HepG2 (cell line): ENCODE measurements at regions not wholly inside any gene's neighbourhood (a gene's known extent, or its start where the extent isn't known, plus 50 kb on each side); places are given as distances from the start of the nearest gene placed in this dataset.

Experiments used
- DRAP1 ChIP-seq: IDR thresholded peaks from 2 replicates; pipeline ENCODE4 v1.6.1; 2016; ENCODE audit warnings: missing genetic modification reagents, missing compliant biosample characterization
- FOXO1 ChIP-seq: sonication (generic); formaldehyde crosslinking; IDR thresholded peaks from 2 replicates; pipeline ENCODE4 v1.4.0; 2020; ENCODE audit warnings: missing genetic modification reagents
- MED13 ChIP-seq: sonication (generic); formaldehyde crosslinking; IDR thresholded peaks from 2 replicates; pipeline ENCODE4 v1.5.0; 2020; ENCODE audit warnings: missing genetic modification reagents
- NFE2L1 ChIP-seq: sonication (generic); formaldehyde crosslinking; IDR thresholded peaks from 2 replicates; pipeline ENCODE4 v1.4.0; 2020; ENCODE audit warnings: missing genetic modification reagents, mild to moderate bottlenecking, borderline replicate concordance
- NFIC ChIP-seq: IDR thresholded peaks from 2 replicates; pipeline ENCODE4 v1.6.1; 2012; ENCODE audit warnings: mild to moderate bottlenecking, low read length, inconsistent platforms
- RAD51 ChIP-seq: fragments of 450-650 bp; IDR thresholded peaks from 2 replicates; pipeline ENCODE4 v1.6.1; 2016; ENCODE audit warnings: borderline replicate concordance
- RFX1 ChIP-seq: fragments of 450-650 bp; IDR thresholded peaks from 2 replicates; pipeline ENCODE4 v1.6.1; 2017
- SNRNP70 ChIP-seq: fragments of 200-400 bp; formaldehyde crosslinking; IDR thresholded peaks from 2 replicates; pipeline ENCODE4 v1.6.1; 2017; ENCODE audit warnings: mild to moderate bottlenecking, low read depth, low read length, moderate library complexity
- THAP9 ChIP-seq: sonication (generic); formaldehyde crosslinking; IDR thresholded peaks from 2 replicates; pipeline ENCODE4; 2020; ENCODE audit warnings: missing genetic modification reagents, mild to moderate bottlenecking, borderline replicate concordance
- YEATS4 ChIP-seq: sonication (generic); formaldehyde crosslinking; IDR thresholded peaks from 2 replicates; pipeline ENCODE4 v1.4.0; 2020; ENCODE audit warnings: missing genetic modification reagents, borderline replicate concordance
- ZNF317 ChIP-seq: sonication (generic); formaldehyde crosslinking; IDR thresholded peaks from 2 replicates; pipeline ENCODE4 v1.5.0; 2020; ENCODE audit warnings: mild to moderate bottlenecking, missing genetic modification reagents
- ZSCAN21 ChIP-seq: sonication (generic); formaldehyde crosslinking; IDR thresholded peaks from 2 replicates; pipeline ENCODE4 v1.8.0; 2022; ENCODE audit warnings: mild to moderate bottlenecking, missing genetic modification reagents, moderate library complexity, borderline replicate concordance
- ZSCAN30 ChIP-seq: sonication (generic); formaldehyde crosslinking; IDR thresholded peaks from 2 replicates; pipeline ENCODE4 v1.5.0; 2020; ENCODE audit warnings: mild to moderate bottlenecking, missing genetic modification reagents
- TF ChIP-seq, protein P1 (sequence below): sonication (generic); formaldehyde crosslinking; IDR thresholded peaks from 2 replicates; pipeline ENCODE4 v1.9.0; 2022; ENCODE audit warnings: missing genetic modification reagents, mild to moderate bottlenecking, borderline replicate concordance
- TF ChIP-seq, protein P2 (sequence below): sonication (generic); formaldehyde crosslinking; IDR thresholded peaks from 2 replicates; pipeline ENCODE4 v1.5.1; 2020; ENCODE audit warnings: missing genetic modification reagents, mild to moderate bottlenecking, borderline replicate concordance
- TF ChIP-seq, protein P3 (sequence below): sonication (generic); formaldehyde crosslinking; IDR thresholded peaks from 2 replicates; pipeline ENCODE4 v1.5.0; 2020; ENCODE audit warnings: missing genetic modification reagents
- TF ChIP-seq, protein P4 (sequence below): IDR thresholded peaks from 2 replicates; pipeline ENCODE4 v1.6.1; 2018; ENCODE audit warnings: missing genetic modification reagents, mild to moderate bottlenecking, missing compliant biosample characterization
- TF ChIP-seq, protein P5 (sequence below): sonication (generic); formaldehyde crosslinking; IDR thresholded peaks from 2 replicates; pipeline ENCODE4 v1.5.1; 2020; ENCODE audit warnings: mild to moderate bottlenecking, missing genetic modification reagents, moderate library complexity

DNA sequence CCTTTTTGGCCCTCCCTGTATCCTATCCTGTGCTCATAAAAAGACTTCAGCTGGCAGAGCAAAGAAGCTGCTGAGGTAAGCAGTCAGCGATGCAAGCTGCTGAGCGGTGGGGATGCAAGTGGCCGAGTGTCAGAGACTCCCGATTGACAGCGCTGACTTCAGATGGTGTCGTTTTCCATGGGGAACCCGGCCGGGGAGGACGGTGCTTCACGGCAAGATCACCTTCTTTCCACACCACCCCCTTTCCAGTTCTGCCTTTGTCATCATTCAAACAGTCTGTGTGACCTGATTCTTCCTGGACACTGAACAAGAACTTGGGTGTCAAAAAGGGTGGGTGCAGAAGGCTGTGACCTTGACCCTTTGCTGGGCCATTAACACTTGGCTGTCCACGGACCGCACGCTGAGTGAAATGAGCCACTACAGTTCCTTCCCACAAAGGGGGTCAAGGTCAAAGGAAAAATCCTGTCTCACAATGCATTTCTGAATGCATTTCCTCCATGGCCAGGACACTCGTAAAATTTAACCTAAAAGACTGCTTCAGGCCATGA, 52.9 kb upstream of the UNC93A start (continued):
- TF ChIP-seq THAP9 (CRISPR knock-in tag) (no peak; the same call in 1 of the 2 replicates), DRAP1 (CRISPR knock-in tag) (no peak), YEATS4 (CRISPR knock-in tag) (no peak), RAD51 (no peak), FOXO1 (CRISPR knock-in tag) (peak; percentile 60; the same call in 1 of the 2 replicates), NFIC (peak; percentile 10; the same call in 1 of the 2 replicates), ZNF317 (CRISPR knock-in tag) (no peak; the same call in 1 of the 2 replicates), ZSCAN30 (no peak), NFE2L1 (CRISPR knock-in tag) (no peak), SNRNP70 (no peak), ZSCAN21 (CRISPR knock-in tag) (0 out of 2 replicates have a peak, but pooled peaks have one; percentile 62), MED13 (CRISPR knock-in tag) (no peak), RFX1 (no peak)
- TF ChIP-seq, protein P1, sequence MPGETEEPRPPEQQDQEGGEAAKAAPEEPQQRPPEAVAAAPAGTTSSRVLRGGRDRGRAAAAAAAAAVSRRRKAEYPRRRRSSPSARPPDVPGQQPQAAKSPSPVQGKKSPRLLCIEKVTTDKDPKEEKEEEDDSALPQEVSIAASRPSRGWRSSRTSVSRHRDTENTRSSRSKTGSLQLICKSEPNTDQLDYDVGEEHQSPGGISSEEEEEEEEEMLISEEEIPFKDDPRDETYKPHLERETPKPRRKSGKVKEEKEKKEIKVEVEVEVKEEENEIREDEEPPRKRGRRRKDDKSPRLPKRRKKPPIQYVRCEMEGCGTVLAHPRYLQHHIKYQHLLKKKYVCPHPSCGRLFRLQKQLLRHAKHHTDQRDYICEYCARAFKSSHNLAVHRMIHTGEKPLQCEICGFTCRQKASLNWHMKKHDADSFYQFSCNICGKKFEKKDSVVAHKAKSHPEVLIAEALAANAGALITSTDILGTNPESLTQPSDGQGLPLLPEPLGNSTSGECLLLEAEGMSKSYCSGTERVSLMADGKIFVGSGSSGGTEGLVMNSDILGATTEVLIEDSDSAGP = peak; percentile 71
- TF ChIP-seq, protein P2, sequence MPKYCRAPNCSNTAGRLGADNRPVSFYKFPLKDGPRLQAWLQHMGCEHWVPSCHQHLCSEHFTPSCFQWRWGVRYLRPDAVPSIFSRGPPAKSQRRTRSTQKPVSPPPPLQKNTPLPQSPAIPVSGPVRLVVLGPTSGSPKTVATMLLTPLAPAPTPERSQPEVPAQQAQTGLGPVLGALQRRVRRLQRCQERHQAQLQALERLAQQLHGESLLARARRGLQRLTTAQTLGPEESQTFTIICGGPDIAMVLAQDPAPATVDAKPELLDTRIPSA = no peak
- TF ChIP-seq, protein P3, sequence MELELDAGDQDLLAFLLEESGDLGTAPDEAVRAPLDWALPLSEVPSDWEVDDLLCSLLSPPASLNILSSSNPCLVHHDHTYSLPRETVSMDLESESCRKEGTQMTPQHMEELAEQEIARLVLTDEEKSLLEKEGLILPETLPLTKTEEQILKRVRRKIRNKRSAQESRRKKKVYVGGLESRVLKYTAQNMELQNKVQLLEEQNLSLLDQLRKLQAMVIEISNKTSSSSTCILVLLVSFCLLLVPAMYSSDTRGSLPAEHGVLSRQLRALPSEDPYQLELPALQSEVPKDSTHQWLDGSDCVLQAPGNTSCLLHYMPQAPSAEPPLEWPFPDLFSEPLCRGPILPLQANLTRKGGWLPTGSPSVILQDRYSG (CRISPR knock-in tag) = no peak
- TF ChIP-seq, protein P4, sequence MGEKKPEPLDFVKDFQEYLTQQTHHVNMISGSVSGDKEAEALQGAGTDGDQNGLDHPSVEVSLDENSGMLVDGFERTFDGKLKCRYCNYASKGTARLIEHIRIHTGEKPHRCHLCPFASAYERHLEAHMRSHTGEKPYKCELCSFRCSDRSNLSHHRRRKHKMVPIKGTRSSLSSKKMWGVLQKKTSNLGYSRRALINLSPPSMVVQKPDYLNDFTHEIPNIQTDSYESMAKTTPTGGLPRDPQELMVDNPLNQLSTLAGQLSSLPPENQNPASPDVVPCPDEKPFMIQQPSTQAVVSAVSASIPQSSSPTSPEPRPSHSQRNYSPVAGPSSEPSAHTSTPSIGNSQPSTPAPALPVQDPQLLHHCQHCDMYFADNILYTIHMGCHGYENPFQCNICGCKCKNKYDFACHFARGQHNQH (CRISPR knock-in tag) = no peak
- TF ChIP-seq, protein P5, sequence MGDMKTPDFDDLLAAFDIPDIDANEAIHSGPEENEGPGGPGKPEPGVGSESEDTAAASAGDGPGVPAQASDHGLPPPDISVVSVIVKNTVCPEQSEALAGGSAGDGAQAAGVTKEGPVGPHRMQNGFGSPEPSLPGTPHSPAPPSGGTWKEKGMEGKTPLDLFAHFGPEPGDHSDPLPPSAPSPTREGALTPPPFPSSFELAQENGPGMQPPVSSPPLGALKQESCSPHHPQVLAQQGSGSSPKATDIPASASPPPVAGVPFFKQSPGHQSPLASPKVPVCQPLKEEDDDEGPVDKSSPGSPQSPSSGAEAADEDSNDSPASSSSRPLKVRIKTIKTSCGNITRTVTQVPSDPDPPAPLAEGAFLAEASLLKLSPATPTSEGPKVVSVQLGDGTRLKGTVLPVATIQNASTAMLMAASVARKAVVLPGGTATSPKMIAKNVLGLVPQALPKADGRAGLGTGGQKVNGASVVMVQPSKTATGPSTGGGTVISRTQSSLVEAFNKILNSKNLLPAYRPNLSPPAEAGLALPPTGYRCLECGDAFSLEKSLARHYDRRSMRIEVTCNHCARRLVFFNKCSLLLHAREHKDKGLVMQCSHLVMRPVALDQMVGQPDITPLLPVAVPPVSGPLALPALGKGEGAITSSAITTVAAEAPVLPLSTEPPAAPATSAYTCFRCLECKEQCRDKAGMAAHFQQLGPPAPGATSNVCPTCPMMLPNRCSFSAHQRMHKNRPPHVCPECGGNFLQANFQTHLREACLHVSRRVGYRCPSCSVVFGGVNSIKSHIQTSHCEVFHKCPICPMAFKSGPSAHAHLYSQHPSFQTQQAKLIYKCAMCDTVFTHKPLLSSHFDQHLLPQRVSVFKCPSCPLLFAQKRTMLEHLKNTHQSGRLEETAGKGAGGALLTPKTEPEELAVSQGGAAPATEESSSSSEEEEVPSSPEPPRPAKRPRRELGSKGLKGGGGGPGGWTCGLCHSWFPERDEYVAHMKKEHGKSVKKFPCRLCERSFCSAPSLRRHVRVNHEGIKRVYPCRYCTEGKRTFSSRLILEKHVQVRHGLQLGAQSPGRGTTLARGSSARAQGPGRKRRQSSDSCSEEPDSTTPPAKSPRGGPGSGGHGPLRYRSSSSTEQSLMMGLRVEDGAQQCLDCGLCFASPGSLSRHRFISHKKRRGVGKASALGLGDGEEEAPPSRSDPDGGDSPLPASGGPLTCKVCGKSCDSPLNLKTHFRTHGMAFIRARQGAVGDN = peak; percentile 68
